ENCODE measurements at regions not wholly inside any gene's neighbourhood (a gene's known extent, or its start where the extent isn't known, plus 50 kb on each side); places are given as distances from the start of the nearest gene placed in this dataset.

- no peaks in the 10 kb centered on the region for H3K9me3 ChIP-seq (ENCODE audit: control insufficient read depth, insufficient read depth, low read length)
- H3K36me3 ChIP-seq (ENCODE audit: control insufficient read depth, insufficient read depth, low read length): no peaks in the 10 kb centered on the region
- Mint-ChIP-seq H3K9me3 (no peaks in the 10 kb centered on the region), H3K4me1 (peaks cover 0 to 13% of the 10 kb centered on the region in 2 donors), H3K27me3 (ENCODE audit: low read depth in 2 of 2) (peaks cover 0 to 9% of the 10 kb centered on the region in 2 donors), H3K4me3 (no peak overlapping the region), H3K27ac (no peak overlapping the region), H3K36me3 (no peaks in the 10 kb centered on the region)
- no peaks in the 10 kb centered on the region for H3K27me3 ChIP-seq (ENCODE audit: control insufficient read depth, insufficient read depth, low read length)
- intact Hi-C loops (cut with micrococcal nuclease): no loop called here
- DNase-seq (no peak), ATAC-seq (no peak)
- no peak overlapping the region for H3K27ac ChIP-seq (ENCODE audit: low read length)
- TF ChIP-seq, protein P1, sequence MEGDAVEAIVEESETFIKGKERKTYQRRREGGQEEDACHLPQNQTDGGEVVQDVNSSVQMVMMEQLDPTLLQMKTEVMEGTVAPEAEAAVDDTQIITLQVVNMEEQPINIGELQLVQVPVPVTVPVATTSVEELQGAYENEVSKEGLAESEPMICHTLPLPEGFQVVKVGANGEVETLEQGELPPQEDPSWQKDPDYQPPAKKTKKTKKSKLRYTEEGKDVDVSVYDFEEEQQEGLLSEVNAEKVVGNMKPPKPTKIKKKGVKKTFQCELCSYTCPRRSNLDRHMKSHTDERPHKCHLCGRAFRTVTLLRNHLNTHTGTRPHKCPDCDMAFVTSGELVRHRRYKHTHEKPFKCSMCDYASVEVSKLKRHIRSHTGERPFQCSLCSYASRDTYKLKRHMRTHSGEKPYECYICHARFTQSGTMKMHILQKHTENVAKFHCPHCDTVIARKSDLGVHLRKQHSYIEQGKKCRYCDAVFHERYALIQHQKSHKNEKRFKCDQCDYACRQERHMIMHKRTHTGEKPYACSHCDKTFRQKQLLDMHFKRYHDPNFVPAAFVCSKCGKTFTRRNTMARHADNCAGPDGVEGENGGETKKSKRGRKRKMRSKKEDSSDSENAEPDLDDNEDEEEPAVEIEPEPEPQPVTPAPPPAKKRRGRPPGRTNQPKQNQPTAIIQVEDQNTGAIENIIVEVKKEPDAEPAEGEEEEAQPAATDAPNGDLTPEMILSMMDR (IDR thresholded peaks at IDR 0.05): no peak
- H3K4me3 ChIP-seq (ENCODE audit: low read length): no peak overlapping the region
- WGBS (ENCODE audit: insufficient coverage): 88% methylated on average over 10 of the region's 10 CpGs
- no peaks in the 10 kb centered on the region for H3K4me1 ChIP-seq (ENCODE audit: control insufficient read depth, insufficient read depth, low read length)
Measured at GRCh38 chr12:94726236-94726835, 76.0 kb upstream of the TMCC3 start.

DNA sequence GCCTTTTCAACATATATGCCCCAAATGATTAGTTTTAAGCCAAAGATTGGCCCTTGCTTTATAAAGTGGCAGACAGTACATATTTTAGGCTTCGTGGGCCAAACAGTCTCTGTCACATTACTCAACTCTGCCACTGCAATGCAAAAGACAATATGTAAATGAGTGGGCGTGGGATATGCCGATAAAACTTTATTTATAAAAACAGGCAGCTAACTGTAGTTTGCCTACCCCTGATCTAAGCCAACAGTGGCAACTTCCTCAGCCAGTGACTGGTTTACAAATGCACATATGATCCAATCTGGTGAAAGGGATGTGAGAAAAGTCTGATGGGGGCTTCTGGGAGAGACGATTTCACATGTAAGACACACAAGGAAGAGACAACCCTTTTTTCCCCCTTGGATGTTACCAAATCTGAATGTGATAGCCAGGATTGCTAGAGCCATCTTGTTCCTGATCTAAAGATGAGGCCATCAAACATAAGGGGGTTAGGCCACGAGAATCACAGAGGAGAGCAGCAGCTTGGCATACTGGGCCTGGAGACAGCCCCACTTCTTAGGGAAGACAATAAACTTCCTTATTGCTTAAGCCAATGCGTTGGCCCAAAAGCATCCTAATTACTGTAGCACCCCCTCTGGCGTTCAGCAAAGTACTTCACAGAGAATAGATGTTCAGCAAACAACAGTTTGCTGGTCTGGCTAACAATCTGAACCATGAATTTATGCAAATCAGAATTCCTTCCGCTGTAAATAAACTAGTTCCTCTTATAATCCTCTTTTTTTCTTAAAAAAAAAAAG is 75.2 kb upstream of the TMCC3 start:
- Histone ChIP-seq H3K4me1 (ENCODE audit: control insufficient read depth, insufficient read depth, low read length) (no peaks in the 10 kb centered on the region), H3K36me3 (ENCODE audit: control insufficient read depth, insufficient read depth, low read length) (no peaks in the 10 kb centered on the region), H3K4me3 (ENCODE audit: low read length) (no peak overlapping the region), H3K27ac (ENCODE audit: low read length) (no peak overlapping the region), H3K27me3 (ENCODE audit: control insufficient read depth, insufficient read depth, low read length) (no peaks in the 10 kb centered on the region), H3K9me3 (ENCODE audit: control insufficient read depth, insufficient read depth, low read length) (no peaks in the 10 kb centered on the region)
- TF ChIP-seq, protein P1 (IDR thresholded peaks at IDR 0.05): peak; percentile 34
- peak in 1 of 2 donors; percentile 50 for DNase-seq
- no peaks in the 10 kb centered on the region for H3K9me3 Mint-ChIP-seq
- peaks cover 0 to 9% of the 10 kb centered on the region in 2 donors for H3K27me3 Mint-ChIP-seq (ENCODE audit: low read depth in 2 of 2)
- WGBS (ENCODE audit: insufficient coverage): 73% methylated on average over 6 of the region's 8 CpGs
- H3K36me3 Mint-ChIP-seq: no peaks in the 10 kb centered on the region
- no peak overlapping the region for H3K27ac Mint-ChIP-seq
- H3K4me1 Mint-ChIP-seq: peaks cover 0 to 13% of the 10 kb centered on the region in 2 donors
- intact Hi-C loops (cut with micrococcal nuclease): loop anchor here (1.0 kb wide), 2 partner anchors 48 to 179 kb away; no protein-coding TSS in a partner anchor
- H3K4me3 Mint-ChIP-seq: no peak overlapping the region
- peak; percentile 43 to 71 (median 58) for ATAC-seq

GRCh38 chr12:94722664-94723063 is 72.3 kb upstream of the TMCC3 start:
- Mint-ChIP-seq H3K27ac (no peak overlapping the region), H3K4me3 (no peak overlapping the region), H3K4me1 (peaks cover 0 to 11% of the 10 kb centered on the region in 2 donors), H3K27me3 (ENCODE audit: low read depth in 2 of 2) (peaks cover 0 to 11% of the 10 kb centered on the region in 2 donors), H3K9me3 (no peaks in the 10 kb centered on the region), H3K36me3 (no peaks in the 10 kb centered on the region)
- Histone ChIP-seq H3K27ac (ENCODE audit: low read length) (no peak overlapping the region), H3K4me1 (ENCODE audit: control insufficient read depth, insufficient read depth, low read length) (no peaks in the 10 kb centered on the region), H3K9me3 (ENCODE audit: control insufficient read depth, insufficient read depth, low read length) (no peaks in the 10 kb centered on the region), H3K4me3 (ENCODE audit: low read length) (no peak overlapping the region), H3K27me3 (ENCODE audit: control insufficient read depth, insufficient read depth, low read length) (no peaks in the 10 kb centered on the region), H3K36me3 (ENCODE audit: control insufficient read depth, insufficient read depth, low read length) (no peaks in the 10 kb centered on the region)
- intact Hi-C loops (cut with micrococcal nuclease): no loop called here
- DNase-seq (no peak), ATAC-seq (no peak)
- TF ChIP-seq, protein P1 (IDR thresholded peaks at IDR 0.05): no peak
- WGBS (ENCODE audit: insufficient coverage): 90% methylated on average over 3 of the region's 3 CpGs
